Activated CD4-positive, alpha-beta memory T cell treated with anti-CD3 and anti-CD28 coated beads, Interleukin-2, amount 10 ng/mL, durations not matched to agents 7 days and 5 days (primary cell): ENCODE measurements at regions not wholly inside any gene's neighbourhood (a gene's known extent, or its start where the extent isn't known, plus 50 kb on each side); places are given as distances from the start of the nearest gene placed in this dataset.

Experiments used
- CTCF ChIA-PET: fragments of 350-600 bp; sonication (Branson Sonifier 250); formaldehyde crosslinking; loops from one replicate; lab custom pipeline; 2021; ENCODE audit warnings: antibody characterized with exemption, inconsistent platforms; lab: Charles Lee
- POLR2A ChIA-PET: fragments of 350-600 bp; sonication (Branson Sonifier 250); formaldehyde crosslinking; loops from one replicate; lab custom pipeline; 2021; ENCODE audit warnings: antibody characterized with exemption; lab: Charles Lee
- DNase-seq: peaks from one replicate; pipeline ENCODE4 v3.0.0-alpha.2; 2020
- H3K27ac Mint-ChIP-seq: one replicate; pipeline ENCODE4 v1.8.0; 2021; ENCODE audit warnings: mild to moderate bottlenecking, mixed read lengths
- H3K27me3 Mint-ChIP-seq: one replicate; pipeline ENCODE4 v1.8.0; 2021; ENCODE audit warnings: mixed read lengths
- H3K36me3 Mint-ChIP-seq: one replicate; pipeline ENCODE4 v1.8.0; 2021; ENCODE audit warnings: low read depth, mixed read lengths
- H3K4me1 Mint-ChIP-seq: one replicate; pipeline ENCODE4 v1.8.0; 2021; ENCODE audit warnings: mixed read lengths
- H3K4me3 Mint-ChIP-seq: one replicate; pipeline ENCODE4 v1.8.0; 2021; ENCODE audit warnings: mild to moderate bottlenecking, mixed read lengths
- H3K9me3 Mint-ChIP-seq: one replicate; pipeline ENCODE4 v1.8.0; 2021; ENCODE audit warnings: mixed read lengths

GRCh38 chr16:54542805-54543505, 256.4 kb upstream of the IRX3 start:
- Mint-ChIP-seq H3K27ac (no peak overlapping the region), H3K4me3 (no peak overlapping the region), H3K27me3 (no peaks in the 10 kb centered on the region), H3K4me1 (no peaks in the 10 kb centered on the region), H3K36me3 (no peaks in the 10 kb centered on the region), H3K9me3 (no peaks in the 10 kb centered on the region)
- ChIA-PET POLR2A (no interaction called here), CTCF (no interaction called here)
- no peak for DNase-seq

GRCh38 chr16:54540525-54541180, 254.1 kb upstream of the IRX3 start:
- ChIA-PET CTCF (no interaction called here), POLR2A (no interaction called here)
- no peak overlapping the region for H3K27ac Mint-ChIP-seq
- no peak for DNase-seq
- H3K9me3 Mint-ChIP-seq: no peaks in the 10 kb centered on the region
- no peak overlapping the region for H3K4me3 Mint-ChIP-seq
- H3K27me3 Mint-ChIP-seq: no peaks in the 10 kb centered on the region
- no peaks in the 10 kb centered on the region for H3K36me3 Mint-ChIP-seq
- no peaks in the 10 kb centered on the region for H3K4me1 Mint-ChIP-seq

- POLR2A ChIA-PET: no interaction called here
- Mint-ChIP-seq H3K4me3 (no peak overlapping the region), H3K27me3 (no peaks in the 10 kb centered on the region), H3K36me3 (no peaks in the 10 kb centered on the region), H3K9me3 (no peaks in the 10 kb centered on the region), H3K27ac (no peak overlapping the region), H3K4me1 (no peaks in the 10 kb centered on the region)
- CTCF ChIA-PET: no interaction called here
- no peak for DNase-seq
Observed at GRCh38 chr16:54538276-54538675, 251.7 kb upstream of the IRX3 start.

GRCh38 chr16:54533856-54534490, 247.4 kb upstream of the IRX3 start:
- Mint-ChIP-seq H3K36me3 (no peaks in the 10 kb centered on the region), H3K4me1 (no peaks in the 10 kb centered on the region), H3K4me3 (no peak overlapping the region), H3K27me3 (no peaks in the 10 kb centered on the region), H3K9me3 (peaks cover 9% of the 10 kb centered on the region), H3K27ac (no peak overlapping the region)
- DNase-seq: no peak
- CTCF ChIA-PET: no interaction called here
- POLR2A ChIA-PET: no interaction called here

GRCh38 chr16:54526916-54527315, 240.3 kb upstream of the IRX3 start:
- POLR2A ChIA-PET: no interaction called here
- H3K27ac Mint-ChIP-seq: no peak overlapping the region
- H3K4me3 Mint-ChIP-seq: no peak overlapping the region
- H3K27me3 Mint-ChIP-seq: no peaks in the 10 kb centered on the region
- H3K36me3 Mint-ChIP-seq: no peaks in the 10 kb centered on the region
- no peaks in the 10 kb centered on the region for H3K4me1 Mint-ChIP-seq
- H3K9me3 Mint-ChIP-seq: peaks cover 12% of the 10 kb centered on the region
- CTCF ChIA-PET: no interaction called here
- no peak for DNase-seq

- DNase-seq: no peak
- no peaks in the 10 kb centered on the region for H3K4me1 Mint-ChIP-seq
- no peak overlapping the region for H3K27ac Mint-ChIP-seq
- ChIA-PET CTCF (no interaction called here), POLR2A (no interaction called here)
- H3K36me3 Mint-ChIP-seq: no peaks in the 10 kb centered on the region
- H3K9me3 Mint-ChIP-seq: peaks cover 9% of the 10 kb centered on the region
- H3K27me3 Mint-ChIP-seq: no peaks in the 10 kb centered on the region
- no peak overlapping the region for H3K4me3 Mint-ChIP-seq
Observed at GRCh38 chr16:54526087-54526486, 239.5 kb upstream of the IRX3 start.

GRCh38 chr16:54525104-54525503, 238.5 kb upstream of the IRX3 start:
- ChIA-PET POLR2A (no interaction called here), CTCF (no interaction called here)
- no peaks in the 10 kb centered on the region for H3K27me3 Mint-ChIP-seq
- no peaks in the 10 kb centered on the region for H3K36me3 Mint-ChIP-seq
- no peak overlapping the region for H3K27ac Mint-ChIP-seq
- H3K4me1 Mint-ChIP-seq: no peaks in the 10 kb centered on the region
- H3K9me3 Mint-ChIP-seq: peaks cover 9% of the 10 kb centered on the region
- DNase-seq: no peak
- no peak overlapping the region for H3K4me3 Mint-ChIP-seq

- no peak overlapping the region for H3K27ac Mint-ChIP-seq
- H3K9me3 Mint-ChIP-seq: peaks cover 4% of the 10 kb centered on the region
- H3K4me3 Mint-ChIP-seq: no peak overlapping the region
- no peaks in the 10 kb centered on the region for H3K4me1 Mint-ChIP-seq
- H3K27me3 Mint-ChIP-seq: no peaks in the 10 kb centered on the region
- ChIA-PET CTCF (no interaction called here), POLR2A (no interaction called here)
- DNase-seq: no peak
- H3K36me3 Mint-ChIP-seq: no peaks in the 10 kb centered on the region
Observed at GRCh38 chr16:54522584-54522983, 236.0 kb upstream of the IRX3 start.

- POLR2A ChIA-PET: no interaction called here
- DNase-seq: no peak
- H3K9me3 Mint-ChIP-seq: peaks cover 4% of the 10 kb centered on the region
- H3K36me3 Mint-ChIP-seq: no peaks in the 10 kb centered on the region
- H3K4me1 Mint-ChIP-seq: no peaks in the 10 kb centered on the region
- no peaks in the 10 kb centered on the region for H3K27me3 Mint-ChIP-seq
- no peak overlapping the region for H3K27ac Mint-ChIP-seq
- H3K4me3 Mint-ChIP-seq: no peak overlapping the region
- CTCF ChIA-PET: no interaction called here
Observed at GRCh38 chr16:54521327-54521726, 234.7 kb upstream of the IRX3 start.

- Mint-ChIP-seq H3K9me3 (no peaks in the 10 kb centered on the region), H3K4me3 (no peak overlapping the region), H3K4me1 (no peaks in the 10 kb centered on the region), H3K27me3 (no peaks in the 10 kb centered on the region), H3K27ac (no peak overlapping the region), H3K36me3 (no peaks in the 10 kb centered on the region)
- ChIA-PET POLR2A (no interaction called here), CTCF (no interaction called here)
- DNase-seq: no peak
Observed at GRCh38 chr16:54519161-54519695, 232.6 kb upstream of the IRX3 start.

- H3K4me1 Mint-ChIP-seq: no peaks in the 10 kb centered on the region
- H3K9me3 Mint-ChIP-seq: no peaks in the 10 kb centered on the region
- POLR2A ChIA-PET: no interaction called here
- CTCF ChIA-PET: no interaction called here
- H3K27me3 Mint-ChIP-seq: no peaks in the 10 kb centered on the region
- H3K36me3 Mint-ChIP-seq: no peaks in the 10 kb centered on the region
- no peak for DNase-seq
- no peak overlapping the region for H3K27ac Mint-ChIP-seq
- H3K4me3 Mint-ChIP-seq: no peak overlapping the region
Observed at GRCh38 chr16:54517181-54517580, 230.6 kb upstream of the IRX3 start.

- no peaks in the 10 kb centered on the region for H3K4me1 Mint-ChIP-seq
- CTCF ChIA-PET: no interaction called here
- no peak overlapping the region for H3K27ac Mint-ChIP-seq
- H3K27me3 Mint-ChIP-seq: no peaks in the 10 kb centered on the region
- POLR2A ChIA-PET: no interaction called here
- H3K36me3 Mint-ChIP-seq: no peaks in the 10 kb centered on the region
- DNase-seq: no peak
- peaks cover 1% of the 10 kb centered on the region for H3K9me3 Mint-ChIP-seq
- H3K4me3 Mint-ChIP-seq: no peak overlapping the region
Observed at GRCh38 chr16:54512467-54512995, 225.9 kb upstream of the IRX3 start.

GRCh38 chr16:54511222-54511731, 224.7 kb upstream of the IRX3 start:
- DNase-seq: no peak
- POLR2A ChIA-PET: no interaction called here
- H3K9me3 Mint-ChIP-seq: peaks cover 1% of the 10 kb centered on the region
- no peaks in the 10 kb centered on the region for H3K27me3 Mint-ChIP-seq
- no peaks in the 10 kb centered on the region for H3K4me1 Mint-ChIP-seq
- no peak overlapping the region for H3K27ac Mint-ChIP-seq
- CTCF ChIA-PET: no interaction called here
- H3K36me3 Mint-ChIP-seq: no peaks in the 10 kb centered on the region
- H3K4me3 Mint-ChIP-seq: no peak overlapping the region
